ENCODE measurements at regions not wholly inside any gene's neighbourhood (a gene's known extent, or its start where the extent isn't known, plus 50 kb on each side); places are given as distances from the start of the nearest gene placed in this dataset.

- no peak for DNase-seq
Observed at GRCh38 chr13:58528351-58528750, 896.8 kb downstream of the PCDH17 start.

- no peak for DNase-seq
Observed at GRCh38 chr13:58531614-58532013, 900.1 kb downstream of the PCDH17 start.

- DNase-seq, result no peak
Observed at GRCh38 chr13:58542530-58542929, 911.0 kb downstream of the PCDH17 start.

GRCh38 chr13:58547419-58547818 lies 915.9 kb downstream of the PCDH17 start:
- no peak for DNase-seq

- DNase-seq, result no peak
Observed at GRCh38 chr13:58566176-58566575, 934.6 kb downstream of the PCDH17 start.

- no peak for DNase-seq
Observed at GRCh38 chr13:58573743-58574142, 942.2 kb downstream of the PCDH17 start.

- DNase-seq, result no peak
Observed at GRCh38 chr13:58574791-58575190, 943.2 kb downstream of the PCDH17 start.

GRCh38 chr13:58579468-58579867 lies 947.9 kb downstream of the PCDH17 start:
- no peak for DNase-seq

GRCh38 chr13:58583966-58584365 lies 952.4 kb downstream of the PCDH17 start:
- no peak for DNase-seq

- no peak for DNase-seq
Observed at GRCh38 chr13:58584610-58585009, 953.1 kb downstream of the PCDH17 start.

- no peak for DNase-seq
Observed at GRCh38 chr13:58587183-58587582, 955.6 kb downstream of the PCDH17 start.

- no peak for DNase-seq
Observed at GRCh38 chr13:58592052-58592451, 960.5 kb downstream of the PCDH17 start.

- no peak for DNase-seq
Observed at GRCh38 chr13:58592786-58593185, 961.2 kb downstream of the PCDH17 start.

GRCh38 chr13:58594747-58595600 lies 963.4 kb downstream of the PCDH17 start:
- DNase-seq, result no peak

GRCh38 chr13:58597552-58597951 lies 966.0 kb downstream of the PCDH17 start:
- DNase-seq, result no peak

- peak in 1 of 2 experiments; percentile 10 for DNase-seq
Observed at GRCh38 chr13:58598241-58598640, 966.7 kb downstream of the PCDH17 start.

GRCh38 chr13:58611117-58611516 lies 979.6 kb downstream of the PCDH17 start:
- DNase-seq, result no peak

GRCh38 chr13:58617880-58618665 lies 986.5 kb downstream of the PCDH17 start:
- DNase-seq, result no peak

- no peak for DNase-seq
Observed at GRCh38 chr13:58619396-58620113, 988.0 kb downstream of the PCDH17 start.

GRCh38 chr13:58620176-58620575 lies 988.6 kb downstream of the PCDH17 start:
- no peak for DNase-seq

GRCh38 chr13:58625703-58626389 lies 994.3 kb downstream of the PCDH17 start:
- DNase-seq, result no peak

- DNase-seq, result no peak
Observed at GRCh38 chr13:58630794-58631193, 999.2 kb downstream of the PCDH17 start.

GRCh38 chr13:58633226-58633625 lies 1001.7 kb downstream of the PCDH17 start:
- no peak for DNase-seq

Measured in NCI-H526 (cell line).